Esophagus mucosa (tissue), 1 donor: ENCODE measurements at regions not wholly inside any gene's neighbourhood (a gene's known extent, or its start where the extent isn't known, plus 50 kb on each side); places are given as distances from the start of the nearest gene placed in this dataset.
A peak's percentile ranks its signal among the peaks of the same experiment; 100 is the strongest.
"Not testable (repeated sequence)": the region's sequence is repeated elsewhere in the genome, so short reads cannot be mapped to it uniquely, and the experiment has no call there.

Experiments used
- ATAC-seq: fragments of 200-7000 bp; cut with Tn5 transposase; one replicate; pipeline ENCODE4 v1.9.1; 2020
- donor health status: DM: yes; HTN: yes; CAD: no.

DNA sequence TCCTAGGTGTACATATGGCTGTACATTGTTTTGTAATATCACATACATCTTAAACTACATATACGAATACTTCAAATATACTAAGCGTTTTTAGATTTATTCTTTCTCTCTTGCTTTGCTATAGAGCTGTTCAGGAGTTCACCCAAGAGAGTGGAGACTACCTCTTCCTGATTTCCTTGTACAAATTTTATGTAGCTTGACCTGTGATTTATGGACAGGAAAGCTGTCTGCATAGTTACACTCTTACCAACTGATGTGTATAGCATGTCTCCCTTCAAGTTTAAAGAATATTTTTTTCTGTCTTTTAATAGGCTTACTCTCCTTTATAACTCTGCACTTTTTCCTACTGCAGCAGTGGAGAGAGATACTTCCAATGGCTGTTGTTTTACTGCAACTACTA is 428.7 kb downstream of the NDFIP2 start:
- no peak for ATAC-seq

DNA sequence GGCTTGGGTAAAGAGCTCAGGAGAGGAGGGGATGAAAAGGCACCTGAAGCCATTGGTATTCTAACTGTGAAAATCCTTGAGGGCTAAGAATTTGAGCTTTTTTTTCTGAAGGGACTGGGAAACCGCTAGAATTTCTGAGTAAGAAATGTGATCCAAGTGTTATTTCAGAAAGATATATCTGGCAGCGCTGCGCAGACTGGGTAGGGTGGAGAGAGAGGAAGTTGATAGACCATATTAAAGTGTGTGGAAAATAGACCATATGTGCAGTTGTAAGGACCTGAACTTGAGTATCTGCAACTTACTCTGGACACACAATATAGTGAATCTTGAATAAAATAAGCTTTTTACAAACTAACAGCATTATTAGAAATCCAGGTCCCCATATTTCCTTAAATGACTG is 427.4 kb downstream of the NDFIP2 start:
- ATAC-seq = no peak

DNA sequence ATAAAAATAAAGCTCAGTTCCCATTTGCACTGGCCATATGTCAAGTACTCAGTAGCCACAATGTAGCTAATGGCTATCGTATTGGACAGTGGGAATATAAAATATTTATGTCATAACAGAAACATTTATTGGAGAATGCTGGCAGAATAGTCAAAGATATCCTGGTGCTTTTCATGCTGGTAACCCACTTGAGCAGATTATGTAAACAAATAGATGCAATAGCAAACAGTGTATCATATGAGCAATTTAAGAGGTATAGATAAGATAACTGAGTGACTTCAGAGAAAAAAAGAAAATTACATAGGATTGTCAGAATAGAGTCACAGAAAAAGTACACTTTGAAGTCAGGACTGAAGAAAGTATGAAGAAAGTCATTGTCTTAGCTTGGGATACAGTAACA is 426.6 kb downstream of the NDFIP2 start:
- no peak for ATAC-seq

GRCh38 chr13:79906345-79906744 is 425.4 kb downstream of the NDFIP2 start:
- no peak for ATAC-seq

- no peak for ATAC-seq
Observed at GRCh38 chr13:79905018-79905417, 424.1 kb downstream of the NDFIP2 start.

DNA sequence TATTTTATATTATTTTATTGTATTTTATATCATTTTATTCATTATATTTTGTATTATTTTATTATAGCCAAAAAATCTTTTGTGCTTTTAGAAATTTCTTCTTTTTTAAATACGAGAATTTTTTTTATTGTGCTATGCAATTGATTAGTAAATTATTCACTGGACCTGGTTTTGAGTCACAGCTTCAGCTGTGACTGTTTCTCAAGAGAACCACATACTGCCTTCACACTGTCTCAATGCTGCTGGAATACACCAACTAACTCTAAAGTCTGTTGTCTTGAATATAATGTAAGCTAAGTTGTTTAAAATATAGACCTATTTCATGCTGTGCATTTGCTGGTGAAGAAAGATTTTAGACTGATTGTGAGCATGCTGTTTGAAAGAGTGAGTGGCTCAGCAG is 423.6 kb downstream of the NDFIP2 start:
- no peak for ATAC-seq

DNA sequence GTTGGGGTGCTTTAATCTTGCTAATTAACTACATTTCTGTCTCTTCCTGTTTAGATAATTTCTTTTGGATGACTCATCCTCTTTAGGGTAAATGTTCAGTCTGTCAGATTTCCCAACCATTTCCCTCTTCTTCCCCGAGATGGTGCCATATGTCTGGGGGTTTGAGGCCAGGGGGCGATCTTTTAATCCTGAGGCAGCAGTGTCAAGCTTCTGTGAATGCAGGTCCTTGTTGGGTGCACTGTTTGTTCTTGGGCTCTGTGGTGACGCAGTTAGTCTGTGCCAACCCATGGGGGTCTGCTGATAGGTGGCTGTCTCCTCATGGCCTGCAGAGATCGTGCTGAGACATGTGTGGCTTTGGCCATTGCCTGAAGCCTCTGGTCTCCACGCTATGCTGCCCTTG is 420.4 kb downstream of the NDFIP2 start:
- no peak for ATAC-seq

DNA sequence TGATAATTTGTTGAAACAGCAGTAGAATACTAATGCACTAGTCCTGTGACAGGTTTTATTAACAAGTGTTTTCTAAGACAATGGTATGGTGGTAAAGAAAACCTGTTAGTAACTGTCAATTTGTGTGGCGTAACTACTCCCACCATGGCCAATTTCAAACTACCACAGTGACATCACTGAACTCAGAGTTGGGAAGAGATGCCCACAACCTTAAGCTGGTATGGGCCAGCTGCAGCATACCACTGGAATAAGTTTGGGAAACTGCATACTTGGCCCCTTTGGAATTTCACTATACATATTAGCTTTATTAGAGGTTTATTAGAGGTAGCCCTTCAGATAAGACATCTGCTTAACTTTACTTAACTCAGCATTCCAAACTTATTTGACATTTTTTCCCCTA is 419.4 kb downstream of the NDFIP2 start:
- no peak for ATAC-seq

DNA sequence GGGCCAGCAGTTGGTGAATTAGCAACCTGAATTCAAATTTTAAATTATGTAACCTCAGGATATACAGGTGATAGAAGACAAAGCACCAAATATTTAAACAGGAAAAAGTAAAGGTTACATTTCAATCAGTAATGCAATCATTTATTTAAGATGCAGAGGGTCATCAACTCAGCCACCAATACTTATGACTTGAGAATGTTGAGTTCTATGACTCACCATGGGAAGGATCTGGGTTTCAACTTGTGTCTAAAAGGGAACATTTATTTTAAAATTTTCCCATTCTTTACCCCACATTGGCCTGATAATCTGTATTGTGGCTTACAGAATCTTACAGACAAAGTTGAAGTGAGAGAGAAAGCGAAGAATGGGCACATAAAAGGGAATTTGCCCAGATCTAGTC is 418.0 kb downstream of the NDFIP2 start:
- no peak for ATAC-seq

DNA sequence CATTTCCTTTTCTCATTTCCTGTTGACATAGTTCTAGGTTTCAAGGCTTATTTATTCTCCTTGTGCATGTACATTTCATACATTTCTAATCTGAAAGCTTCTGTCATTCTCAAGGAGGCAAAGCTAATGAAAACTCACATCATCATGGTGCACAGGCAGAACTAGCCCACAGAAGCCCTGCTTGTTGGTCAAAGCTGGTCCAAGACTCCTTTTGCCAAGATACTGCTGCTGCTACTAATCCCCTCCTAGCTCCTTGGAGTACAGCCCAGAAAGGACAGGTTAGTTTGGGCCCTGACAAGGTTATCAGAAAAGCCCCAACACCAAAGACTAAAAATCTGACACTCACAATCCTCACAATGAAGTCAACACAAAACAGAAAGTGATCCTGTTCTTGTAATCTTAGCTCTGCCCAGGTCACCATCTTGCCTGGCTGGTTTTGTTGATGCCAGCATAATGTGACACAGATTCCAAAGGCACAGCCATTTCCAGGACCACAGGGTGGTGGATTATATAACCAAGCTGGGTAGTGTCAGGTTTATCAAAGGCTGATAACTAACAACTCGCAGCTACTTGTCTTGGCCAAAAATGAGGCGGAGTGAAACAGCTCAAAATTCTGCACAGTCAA is 417.4 kb downstream of the NDFIP2 start:
- ATAC-seq = no peak

DNA sequence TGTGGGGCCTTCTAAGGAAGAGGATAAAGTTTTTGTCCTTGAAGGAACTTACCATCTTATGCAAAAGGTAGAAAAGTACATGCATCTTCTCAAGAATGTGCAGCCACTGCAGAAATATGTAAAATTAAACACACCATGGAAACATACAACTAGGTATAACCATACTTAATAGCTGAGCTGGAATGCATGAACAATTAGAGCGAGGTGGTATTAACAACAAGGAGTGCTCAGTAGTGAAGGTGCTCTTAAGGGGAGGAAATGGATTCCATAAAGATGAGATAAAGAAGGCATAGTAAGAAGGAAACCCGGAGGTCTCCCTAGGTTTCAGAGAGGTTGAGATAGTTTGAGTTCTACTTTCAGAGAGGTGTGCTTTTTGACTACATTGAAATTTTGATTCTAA is 415.9 kb downstream of the NDFIP2 start:
- no peak for ATAC-seq

- no peak for ATAC-seq
Observed at GRCh38 chr13:79895416-79895815, 414.5 kb downstream of the NDFIP2 start.

GRCh38 chr13:79887278-79887677 is 406.3 kb downstream of the NDFIP2 start:
- not testable (repeated sequence) for ATAC-seq

DNA sequence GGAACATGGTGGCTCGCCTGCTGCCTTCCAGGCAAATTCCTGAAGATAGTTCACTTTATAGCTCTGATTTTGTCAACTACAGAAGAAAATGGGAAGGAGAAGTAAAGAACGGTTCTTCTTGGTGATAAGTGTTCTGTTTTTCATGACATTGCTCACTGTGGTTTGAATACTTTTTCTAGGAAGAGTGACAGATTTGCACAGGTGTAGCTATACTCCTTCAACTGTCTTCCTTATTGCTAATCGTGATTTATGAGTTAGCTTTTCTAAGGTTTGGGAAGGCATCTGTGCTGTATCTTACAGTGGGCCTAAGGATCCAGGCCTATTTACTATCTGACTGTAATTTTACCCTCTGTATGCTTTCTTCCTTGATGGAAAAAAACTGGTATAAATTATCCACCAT is 405.6 kb downstream of the NDFIP2 start:
- ATAC-seq = no peak

DNA sequence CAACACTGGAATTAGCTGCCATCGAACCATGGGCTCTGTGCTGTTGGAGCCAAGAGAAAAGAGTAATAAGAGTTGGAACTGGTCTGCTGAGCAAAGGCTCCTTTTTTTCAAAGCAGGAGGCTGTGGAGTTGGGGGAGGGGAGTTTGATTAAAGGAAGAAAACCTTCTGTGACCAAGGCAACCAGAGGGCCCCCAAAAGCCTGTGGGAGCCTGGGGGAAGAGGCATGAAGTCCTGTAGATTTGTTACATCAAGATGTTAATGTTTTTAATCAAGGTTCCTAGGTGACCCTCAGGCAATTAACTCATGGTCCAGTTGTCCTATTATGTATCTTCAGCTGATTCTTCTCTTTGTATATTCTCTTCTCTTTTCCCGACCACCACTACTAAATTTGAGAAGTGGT is 403.9 kb downstream of the NDFIP2 start:
- no peak for ATAC-seq

DNA sequence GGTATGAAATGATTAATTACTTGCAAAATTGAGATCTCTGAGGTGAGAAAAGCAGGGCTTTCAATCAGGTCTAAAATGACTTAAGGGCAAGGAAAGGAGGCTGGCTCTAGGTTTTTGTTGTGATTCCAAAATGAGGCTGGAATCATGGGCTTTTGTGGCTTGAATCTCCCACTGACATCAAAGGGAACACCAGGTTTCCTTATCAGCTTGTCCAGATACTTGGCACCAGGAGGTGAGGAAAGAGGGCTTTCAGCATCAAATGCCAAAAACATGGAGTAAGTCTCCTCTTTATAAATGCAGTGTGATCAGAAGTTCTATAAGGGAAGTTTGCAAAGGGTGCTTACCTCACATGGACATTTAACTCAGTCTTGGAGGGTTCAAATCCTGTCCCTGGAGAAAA is 402.3 kb downstream of the NDFIP2 start:
- no peak for ATAC-seq

GRCh38 chr13:79880818-79881217 is 399.9 kb downstream of the NDFIP2 start:
- peak; percentile 33 for ATAC-seq

DNA sequence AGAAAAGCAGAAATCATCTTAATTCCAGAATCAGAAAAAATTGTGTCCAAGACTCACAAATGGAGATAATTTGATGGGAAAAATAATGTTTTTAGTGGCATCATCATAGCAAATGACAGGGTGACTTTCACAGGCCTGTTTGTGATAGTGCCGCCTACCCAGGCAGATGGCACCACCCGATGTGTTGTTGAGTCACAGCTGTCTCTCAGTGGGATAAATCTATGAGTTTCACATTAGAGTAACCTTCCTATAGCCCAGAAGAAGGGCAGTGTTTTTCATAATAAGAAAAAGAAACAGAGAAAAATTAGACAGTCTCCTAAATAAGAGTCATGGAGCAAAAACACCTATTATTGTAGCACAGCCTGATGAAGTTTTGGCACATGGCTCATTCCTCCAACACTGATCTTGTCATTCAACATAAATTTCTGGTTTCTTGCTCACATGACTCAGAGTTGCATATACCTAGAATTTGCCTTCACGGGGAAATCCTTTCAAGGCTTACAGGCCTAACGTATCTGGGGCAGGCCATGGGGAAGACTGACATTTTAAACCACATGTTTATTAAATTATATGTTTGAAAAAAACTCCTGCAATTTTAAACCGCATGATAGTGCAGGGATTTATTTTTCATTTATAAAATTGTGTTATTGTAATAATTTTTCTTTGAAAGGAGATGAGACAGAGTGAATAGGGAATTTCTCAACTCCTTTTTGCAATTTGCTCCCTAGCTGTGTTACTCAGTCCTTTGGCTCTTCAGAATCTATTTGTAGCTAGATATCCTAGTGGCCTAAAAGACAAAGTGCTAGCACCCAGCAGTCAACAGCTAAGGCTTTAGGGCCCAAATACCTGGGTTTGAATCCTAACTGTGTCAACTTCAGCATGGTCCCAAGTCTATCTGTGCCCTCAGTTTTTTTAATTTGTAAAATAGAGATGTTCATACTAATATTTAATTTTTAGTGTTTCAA is 393.7 kb downstream of the NDFIP2 start:
- ATAC-seq = peak; percentile 62

- no peak for ATAC-seq
Observed at GRCh38 chr13:79871594-79871993, 390.6 kb downstream of the NDFIP2 start.

- no peak for ATAC-seq
Observed at GRCh38 chr13:79870766-79871165, 389.8 kb downstream of the NDFIP2 start.

DNA sequence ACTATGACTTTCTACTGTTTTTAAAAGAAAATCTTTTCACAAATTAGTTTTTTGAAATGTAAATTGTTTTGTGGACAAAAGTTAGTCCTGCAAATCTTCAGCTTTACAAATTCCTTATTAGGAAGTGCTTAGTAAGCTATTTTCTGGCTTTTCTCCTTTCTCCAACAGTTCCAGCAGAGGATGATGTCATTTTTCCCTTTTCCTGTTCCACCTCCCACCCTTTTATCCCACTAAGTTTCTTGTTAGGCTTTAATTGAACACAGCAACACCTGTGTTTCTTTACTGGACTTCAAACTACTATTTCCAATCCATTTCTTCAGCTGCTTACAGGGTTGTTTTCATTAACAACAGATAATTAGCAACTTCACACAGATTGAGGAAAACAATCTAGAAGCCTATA is 389.2 kb downstream of the NDFIP2 start:
- ATAC-seq = no peak

- no peak for ATAC-seq
Observed at GRCh38 chr13:79869326-79869725, 388.4 kb downstream of the NDFIP2 start.

DNA sequence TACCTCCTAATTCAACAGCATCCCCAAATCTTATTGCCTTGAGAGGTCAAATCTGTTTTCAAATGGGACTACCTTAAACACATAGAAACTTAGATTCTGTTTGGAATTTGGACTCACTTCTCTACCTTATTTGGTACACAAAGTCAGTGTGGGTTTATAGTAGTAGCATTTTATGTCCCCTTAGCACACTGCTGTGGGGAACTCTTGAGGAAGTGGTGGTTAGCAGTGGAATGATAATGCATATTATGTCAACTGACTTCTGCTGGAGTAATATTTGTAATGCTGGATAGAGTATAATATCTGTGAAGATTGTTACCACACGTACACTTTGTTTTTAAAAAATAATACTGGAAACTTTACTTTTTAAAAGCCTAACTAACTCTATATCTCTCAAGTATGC is 386.3 kb downstream of the NDFIP2 start:
- no peak for ATAC-seq

DNA sequence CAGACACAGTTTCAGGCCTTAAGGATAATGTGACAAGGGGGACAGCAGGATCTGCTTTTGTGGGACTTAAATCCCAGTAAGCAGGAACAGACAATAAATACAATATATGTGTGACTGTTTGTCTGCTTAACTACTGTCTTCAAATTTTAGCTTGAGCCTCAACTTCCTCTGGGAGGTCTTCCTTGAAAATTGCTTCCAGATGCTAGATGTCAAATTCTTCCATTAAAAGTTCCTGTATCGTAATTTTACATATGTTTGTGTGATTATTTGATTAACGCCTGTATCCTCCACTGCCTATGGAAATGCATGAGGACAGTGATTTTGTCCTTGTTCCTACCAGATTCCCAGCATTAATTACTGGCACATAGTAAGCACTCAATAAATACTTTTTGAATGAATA is 385.5 kb downstream of the NDFIP2 start:
- ATAC-seq = no peak
